ENCODE measurements at regions not wholly inside any gene's neighbourhood (a gene's known extent, or its start where the extent isn't known, plus 50 kb on each side); places are given as distances from the start of the nearest gene placed in this dataset.

DNA sequence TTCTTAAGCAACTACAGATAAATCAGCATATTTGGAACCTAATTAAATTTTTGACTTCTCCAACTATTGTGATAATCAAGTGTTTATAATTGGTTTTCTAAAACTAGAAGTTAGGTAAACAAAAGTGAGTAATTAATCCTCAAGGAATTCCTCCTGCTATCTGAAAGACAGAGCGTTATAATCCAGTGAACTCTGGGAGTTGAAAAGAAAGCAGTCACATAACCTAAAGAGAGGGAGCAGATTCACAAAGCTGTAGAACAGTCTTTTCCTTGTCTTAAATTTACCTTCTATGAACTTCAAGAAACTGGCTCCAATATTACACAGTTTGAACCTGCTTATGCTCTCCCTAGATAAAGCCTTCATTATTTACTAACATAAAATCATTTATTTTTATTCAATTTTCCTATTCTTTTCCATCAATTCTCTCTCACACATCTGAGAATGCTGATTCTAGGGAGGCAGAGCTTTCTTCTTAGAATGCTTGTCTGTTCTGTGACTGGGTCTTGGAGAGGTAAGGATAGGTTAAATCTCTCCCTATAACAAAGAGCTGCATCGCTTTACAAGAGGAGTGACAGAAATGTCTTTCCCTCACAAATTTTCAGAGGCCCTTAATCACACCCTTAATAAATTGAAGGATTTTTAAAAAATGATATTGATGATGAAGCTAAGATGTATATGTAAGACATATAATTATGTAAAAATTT is 132.8 kb downstream of the TUSC7 start:
- TF ChIP-seq, protein P1, sequence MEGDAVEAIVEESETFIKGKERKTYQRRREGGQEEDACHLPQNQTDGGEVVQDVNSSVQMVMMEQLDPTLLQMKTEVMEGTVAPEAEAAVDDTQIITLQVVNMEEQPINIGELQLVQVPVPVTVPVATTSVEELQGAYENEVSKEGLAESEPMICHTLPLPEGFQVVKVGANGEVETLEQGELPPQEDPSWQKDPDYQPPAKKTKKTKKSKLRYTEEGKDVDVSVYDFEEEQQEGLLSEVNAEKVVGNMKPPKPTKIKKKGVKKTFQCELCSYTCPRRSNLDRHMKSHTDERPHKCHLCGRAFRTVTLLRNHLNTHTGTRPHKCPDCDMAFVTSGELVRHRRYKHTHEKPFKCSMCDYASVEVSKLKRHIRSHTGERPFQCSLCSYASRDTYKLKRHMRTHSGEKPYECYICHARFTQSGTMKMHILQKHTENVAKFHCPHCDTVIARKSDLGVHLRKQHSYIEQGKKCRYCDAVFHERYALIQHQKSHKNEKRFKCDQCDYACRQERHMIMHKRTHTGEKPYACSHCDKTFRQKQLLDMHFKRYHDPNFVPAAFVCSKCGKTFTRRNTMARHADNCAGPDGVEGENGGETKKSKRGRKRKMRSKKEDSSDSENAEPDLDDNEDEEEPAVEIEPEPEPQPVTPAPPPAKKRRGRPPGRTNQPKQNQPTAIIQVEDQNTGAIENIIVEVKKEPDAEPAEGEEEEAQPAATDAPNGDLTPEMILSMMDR (IDR thresholded peaks at IDR 0.05 in 4 of 5, conservative IDR thresholded peaks at IDR 0.05 in 1 of 5) = no peak
- TF ChIP-seq POLR2A (IDR thresholded peaks at IDR 0.05) = no peak

Measured in gastrocnemius medialis (tissue), 4 donors.